HG02623 (cell line): ENCODE measurements at regions not wholly inside any gene's neighbourhood (a gene's known extent, or its start where the extent isn't known, plus 50 kb on each side); places are given as distances from the start of the nearest gene placed in this dataset.
"Not testable (repeated sequence)": the region's sequence is repeated elsewhere in the genome, so short reads cannot be mapped to it uniquely, and the experiment has no call there.

Experiments used
- ATAC-seq: cut with Tn5 transposase; IDR thresholded peaks from one replicate; pipeline ENCODE4 v1.9.1; 2021; ENCODE audit warnings: moderate library complexity; ENCODE audit not compliant: unreplicated experiment

- no peak for ATAC-seq
Measured at GRCh38 chr14:81584495-81584894, 50.8 kb upstream of the SEL1L start.

GRCh38 chr14:81589381-81590065 lies 55.9 kb upstream of the SEL1L start:
- no peak for ATAC-seq

GRCh38 chr14:81591266-81591665 lies 57.6 kb upstream of the SEL1L start:
- ATAC-seq: no peak

- no peak for ATAC-seq
Measured at GRCh38 chr14:81594012-81594411, 60.4 kb upstream of the SEL1L start.

- ATAC-seq: no peak
Measured at GRCh38 chr14:81605660-81606059, 72.0 kb upstream of the SEL1L start.

GRCh38 chr14:81613341-81614045 lies 79.8 kb upstream of the SEL1L start:
- ATAC-seq: no peak

GRCh38 chr14:81614302-81614701 lies 80.6 kb upstream of the SEL1L start:
- ATAC-seq: not testable (repeated sequence)

- ATAC-seq: no peak
Measured at GRCh38 chr14:81618695-81619094, 85.0 kb upstream of the SEL1L start.

GRCh38 chr14:81619816-81620215 lies 86.2 kb upstream of the SEL1L start:
- no peak for ATAC-seq

- ATAC-seq: not testable (repeated sequence)
Measured at GRCh38 chr14:81623771-81624396, 90.2 kb upstream of the SEL1L start.

GRCh38 chr14:81625343-81625742 lies 91.7 kb upstream of the SEL1L start:
- ATAC-seq: no peak

GRCh38 chr14:81632157-81632556 lies 98.5 kb upstream of the SEL1L start:
- ATAC-seq: no peak

- ATAC-seq: no peak
Measured at GRCh38 chr14:81633496-81633895, 99.8 kb upstream of the SEL1L start.

- no peak for ATAC-seq
Measured at GRCh38 chr14:81637639-81638038, 104.0 kb upstream of the SEL1L start.

- ATAC-seq: no peak
Measured at GRCh38 chr14:81638656-81639280, 105.1 kb upstream of the SEL1L start.

GRCh38 chr14:81653626-81654025 lies 120.0 kb upstream of the SEL1L start:
- no peak for ATAC-seq

GRCh38 chr14:81655423-81656314 lies 122.0 kb upstream of the SEL1L start:
- ATAC-seq: no peak

GRCh38 chr14:81656811-81657210 lies 123.2 kb upstream of the SEL1L start:
- no peak for ATAC-seq

GRCh38 chr14:81662066-81662465 lies 128.4 kb upstream of the SEL1L start:
- ATAC-seq: no peak

GRCh38 chr14:81662570-81663197 lies 129.0 kb upstream of the SEL1L start:
- no peak for ATAC-seq
